8988T (cell line): ENCODE measurements at regions not wholly inside any gene's neighbourhood (a gene's known extent, or its start where the extent isn't known, plus 50 kb on each side); places are given as distances from the start of the nearest gene placed in this dataset.

Experiments
- DNase-seq: peaks from one replicate; pipeline ENCODE4 v3.0.0; 2011

DNA sequence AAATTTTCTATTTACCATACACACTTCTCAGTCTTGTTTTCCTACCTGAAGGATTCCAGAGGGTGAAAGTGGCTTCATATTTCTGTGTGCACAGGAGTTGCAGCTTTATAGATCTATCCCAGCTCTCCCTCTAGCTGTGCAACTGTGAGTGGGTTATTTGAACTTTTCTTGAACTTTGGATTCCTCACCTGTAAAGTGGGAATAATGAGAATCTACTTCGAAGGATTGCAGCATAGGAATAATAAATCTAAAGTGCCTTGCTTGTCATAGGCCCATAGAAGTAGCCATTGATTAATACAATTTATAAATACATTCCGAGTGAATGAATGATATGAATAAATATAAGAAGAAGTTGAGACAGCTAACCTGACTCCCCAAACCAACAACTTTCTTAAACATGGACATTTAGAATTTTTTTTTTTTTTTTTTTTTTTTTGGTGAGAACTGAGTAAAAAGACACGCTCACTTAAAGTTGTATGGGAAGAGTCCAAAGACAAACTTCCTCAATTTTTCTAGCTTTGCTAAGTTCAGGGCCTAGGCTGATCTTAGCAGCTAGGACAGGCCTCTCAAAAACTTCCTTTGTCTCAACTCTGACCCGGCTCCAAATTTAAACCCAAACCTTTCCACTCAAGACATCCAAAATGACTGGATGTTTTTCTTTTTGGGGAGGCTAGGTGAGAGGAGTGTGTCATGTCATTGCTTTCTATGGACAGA lies 203.3 kb upstream of the FBXO11 start:
- no peak for DNase-seq

DNA sequence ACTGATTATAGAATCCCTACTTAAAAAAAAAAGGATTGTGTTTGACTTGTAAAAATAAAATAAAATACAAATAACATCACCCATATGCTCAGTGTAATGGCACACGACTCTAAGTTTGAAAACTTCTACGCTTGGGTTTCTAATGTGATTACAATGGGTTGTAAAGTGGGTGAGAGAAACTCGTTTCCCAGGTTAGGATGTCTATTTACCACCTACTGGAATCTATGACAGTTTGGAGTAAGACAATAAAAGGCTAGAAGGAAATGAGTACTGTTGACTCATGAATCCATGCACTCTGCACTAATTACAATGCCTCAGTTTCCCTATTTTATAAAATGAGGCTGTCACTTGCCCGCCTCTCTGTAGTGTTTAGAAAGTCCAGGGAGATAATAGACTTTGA lies 204.0 kb upstream of the FOXN2 start:
- DNase-seq: no peak

DNA sequence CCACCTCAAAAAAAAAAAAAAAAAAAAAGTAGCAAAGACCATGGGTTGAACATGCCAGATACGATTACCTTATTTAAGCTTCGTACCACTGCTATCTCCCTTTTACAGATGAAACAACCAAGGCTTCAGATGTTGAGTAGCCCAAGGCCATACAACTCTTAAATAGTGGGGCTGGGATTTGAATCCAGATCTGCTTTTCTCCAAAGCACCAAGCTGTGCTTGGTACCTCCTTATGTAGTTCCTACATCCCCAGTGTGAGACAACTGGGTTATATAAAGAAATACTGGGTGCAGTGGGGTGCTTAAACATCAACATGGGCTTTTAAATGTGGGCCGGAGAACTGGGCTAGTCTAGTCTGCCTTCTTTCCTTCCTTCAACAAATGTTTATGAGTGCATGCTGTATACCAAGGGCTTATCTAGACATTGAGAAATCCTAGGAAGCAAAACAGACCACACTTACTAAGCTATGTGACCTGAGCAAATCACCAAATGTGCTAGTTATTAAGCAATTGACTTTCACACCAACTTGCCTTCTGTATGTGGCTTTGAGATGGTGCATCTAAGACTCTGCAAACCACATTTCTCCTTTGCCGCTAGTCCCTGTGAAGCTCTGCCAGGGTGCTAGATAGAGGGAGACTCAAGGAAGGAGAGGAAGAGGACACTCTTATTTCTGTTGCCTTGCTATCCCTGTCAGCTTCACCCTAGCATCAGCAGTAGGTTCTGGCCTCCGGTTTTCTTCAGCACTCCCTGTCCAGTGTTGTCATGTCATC lies 201.4 kb upstream of the FOXN2 start:
- DNase-seq: no peak

DNA sequence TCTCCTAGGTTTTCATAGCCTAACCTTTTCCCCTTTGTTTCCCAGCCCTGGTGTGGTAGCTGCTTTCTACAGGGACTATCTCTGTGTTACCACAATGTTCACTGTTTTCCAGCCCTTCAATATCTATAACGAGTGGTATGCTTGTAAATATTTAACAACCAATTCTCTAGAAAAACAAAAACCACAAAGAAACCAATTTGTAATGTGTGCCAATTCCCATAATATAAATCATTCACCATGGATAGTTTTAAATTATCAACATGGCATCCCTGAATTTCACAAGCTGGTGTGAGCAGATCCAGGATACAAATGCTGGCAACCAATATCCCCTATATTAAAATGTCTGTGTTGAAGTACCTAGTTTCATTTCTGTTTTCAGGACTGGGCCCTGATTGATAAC lies 200.7 kb upstream of the FOXN2 start:
- no peak for DNase-seq

DNA sequence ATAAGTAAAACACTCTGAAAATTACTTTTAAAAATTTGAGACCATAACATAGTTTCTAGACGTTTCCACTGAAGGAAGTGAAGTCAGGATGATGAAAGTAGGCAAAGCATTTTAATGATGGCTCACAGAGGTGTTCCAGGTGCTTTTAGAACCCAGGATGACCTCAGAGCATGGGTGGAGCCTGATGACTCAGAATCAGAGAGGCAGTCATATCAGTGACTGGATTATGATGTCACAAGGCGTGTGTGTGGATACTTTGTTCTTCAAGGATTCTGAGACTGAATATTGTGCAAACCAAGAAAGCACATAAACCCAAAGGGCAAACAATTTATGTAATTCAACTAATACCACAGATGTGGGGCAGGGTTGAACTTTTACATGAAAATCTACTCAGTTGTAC lies 200.2 kb upstream of the FOXN2 start:
- no peak for DNase-seq

DNA sequence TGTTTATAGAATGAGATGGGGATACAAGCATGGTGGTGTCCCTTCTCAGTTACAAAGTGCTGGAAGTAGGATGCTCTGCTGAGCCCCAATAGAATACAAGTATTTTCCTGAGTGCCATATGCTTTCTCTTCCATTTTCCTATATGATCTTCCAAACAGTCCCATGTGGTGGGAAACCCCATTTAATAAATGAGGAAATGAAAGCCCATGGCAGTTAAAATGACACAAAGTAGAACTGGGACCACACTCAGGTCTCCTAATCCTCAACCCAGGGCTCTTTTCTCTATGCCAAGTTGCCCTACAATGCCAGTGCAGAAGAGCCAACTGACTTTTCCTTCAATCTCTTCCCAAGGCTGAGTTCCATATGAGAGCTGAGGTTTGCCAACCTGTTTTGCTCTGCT lies 198.0 kb upstream of the FOXN2 start:
- DNase-seq: no peak

DNA sequence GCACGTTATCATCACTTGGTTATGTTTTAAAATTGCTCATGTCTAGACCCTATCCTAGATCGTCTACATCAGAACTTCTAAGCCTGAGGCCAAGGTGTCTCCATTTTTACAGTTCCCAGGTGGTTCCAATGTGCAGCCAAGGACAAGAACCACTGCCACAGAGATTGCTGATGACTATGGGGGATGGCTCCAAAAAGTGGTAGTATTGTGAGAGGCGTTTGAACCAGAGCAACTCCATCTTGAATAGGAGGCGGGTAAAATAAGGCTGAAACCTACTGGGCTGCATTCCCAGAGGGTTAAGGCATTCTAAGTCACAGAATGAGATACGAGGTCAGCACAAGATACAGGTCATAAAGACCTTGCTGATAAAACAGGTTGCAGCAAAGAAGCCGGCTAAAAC lies 195.6 kb upstream of the FOXN2 start:
- DNase-seq: no peak

DNA sequence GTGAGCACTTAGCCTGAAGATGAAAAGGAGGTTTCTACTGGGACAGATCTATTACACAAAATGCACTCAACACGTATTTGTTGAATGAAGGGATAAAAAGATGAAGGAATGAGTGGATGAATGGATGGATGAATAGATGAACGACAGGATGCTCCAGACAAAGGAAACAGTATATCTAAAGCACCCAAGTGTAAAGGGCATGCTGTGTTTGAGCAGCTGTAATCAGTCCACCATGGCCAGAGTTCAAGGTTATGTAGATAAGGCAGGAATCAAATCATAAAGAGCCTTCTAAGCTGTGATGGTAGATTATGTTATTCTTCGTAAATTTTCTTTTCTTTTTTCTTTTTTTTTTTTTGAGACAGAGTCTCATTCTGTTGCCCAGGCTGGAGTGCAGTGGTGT lies 194.4 kb upstream of the FOXN2 start:
- DNase-seq: no peak

DNA sequence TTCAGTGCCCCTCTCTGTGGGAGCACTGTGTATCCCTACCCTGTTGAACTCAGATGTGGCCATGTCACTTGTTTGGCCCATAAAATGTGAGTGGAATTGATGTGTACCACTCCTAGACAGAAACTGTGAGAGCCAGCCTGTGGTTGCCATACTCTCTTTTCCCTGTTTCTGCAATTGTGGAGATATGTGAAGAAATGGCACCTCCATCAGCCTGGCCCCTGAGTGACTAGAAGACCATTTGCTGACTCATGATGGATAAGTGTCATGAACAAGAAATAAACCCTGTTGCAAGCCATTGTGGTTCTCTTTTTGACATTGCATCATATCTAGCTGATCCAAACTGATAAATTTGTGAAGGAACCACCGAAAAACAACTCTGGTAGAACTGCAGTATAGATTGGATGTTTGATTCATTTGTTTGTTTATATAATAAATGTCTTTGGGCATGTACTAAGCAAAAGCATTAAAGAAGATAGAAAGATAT lies 193.7 kb upstream of the FOXN2 start:
- no peak for DNase-seq

DNA sequence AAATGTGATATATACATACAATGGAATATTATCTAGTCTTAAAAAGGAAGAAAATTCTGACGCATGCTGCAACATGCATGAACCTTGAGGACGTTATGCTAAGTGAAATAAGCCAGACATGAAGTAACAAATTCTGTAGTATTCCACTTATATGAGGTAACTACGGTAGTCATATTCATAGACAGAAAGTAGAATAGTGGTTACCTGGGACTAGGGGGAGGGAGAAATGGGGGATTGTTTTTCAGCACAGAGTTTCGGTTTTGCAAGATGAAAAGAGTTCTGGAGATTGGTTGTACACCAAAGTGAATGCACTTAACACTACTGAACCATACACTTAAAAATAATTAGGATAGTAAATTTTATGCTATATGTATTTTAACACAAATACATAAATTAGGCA lies 192.3 kb upstream of the FOXN2 start:
- DNase-seq: no peak

DNA sequence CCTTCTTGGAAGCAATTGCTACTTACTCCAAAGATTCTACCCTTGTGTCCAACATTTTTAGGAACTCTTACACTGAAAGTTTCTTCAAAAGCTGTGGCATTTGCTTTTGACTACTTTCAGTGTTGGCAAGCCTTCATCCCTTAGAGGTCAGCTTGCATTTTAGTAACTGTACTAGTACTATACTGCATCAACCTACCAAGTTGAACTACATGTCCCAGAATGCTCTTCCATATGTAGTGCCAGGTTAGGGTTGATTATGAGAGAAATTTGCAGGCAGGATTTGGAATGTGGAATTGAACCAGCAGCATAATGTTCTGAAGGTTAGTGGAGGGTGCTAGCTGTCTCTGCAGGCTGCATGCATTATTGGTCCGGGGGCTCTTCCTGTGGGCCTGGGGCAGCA lies 189.9 kb upstream of the FOXN2 start:
- no peak for DNase-seq

DNA sequence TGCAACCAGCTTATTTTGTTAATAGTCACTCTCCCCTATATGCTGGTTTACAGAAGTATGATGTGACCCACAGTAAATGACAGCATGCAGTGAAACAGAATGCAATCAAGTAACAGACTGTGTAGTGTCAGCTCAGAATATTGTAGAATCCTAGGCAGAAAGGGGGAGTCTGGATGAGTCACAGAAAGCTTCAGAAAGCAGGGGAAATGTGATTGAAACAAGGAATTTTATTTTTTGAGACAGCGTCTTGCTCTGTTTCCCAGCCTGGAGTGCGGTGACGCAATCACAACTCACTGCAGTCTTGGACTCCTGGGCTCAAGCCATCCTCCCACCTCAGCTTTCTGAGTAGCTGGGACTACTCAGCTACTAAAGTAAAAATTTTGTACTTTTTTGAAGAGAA lies 188.3 kb upstream of the FOXN2 start:
- DNase-seq: no peak

DNA sequence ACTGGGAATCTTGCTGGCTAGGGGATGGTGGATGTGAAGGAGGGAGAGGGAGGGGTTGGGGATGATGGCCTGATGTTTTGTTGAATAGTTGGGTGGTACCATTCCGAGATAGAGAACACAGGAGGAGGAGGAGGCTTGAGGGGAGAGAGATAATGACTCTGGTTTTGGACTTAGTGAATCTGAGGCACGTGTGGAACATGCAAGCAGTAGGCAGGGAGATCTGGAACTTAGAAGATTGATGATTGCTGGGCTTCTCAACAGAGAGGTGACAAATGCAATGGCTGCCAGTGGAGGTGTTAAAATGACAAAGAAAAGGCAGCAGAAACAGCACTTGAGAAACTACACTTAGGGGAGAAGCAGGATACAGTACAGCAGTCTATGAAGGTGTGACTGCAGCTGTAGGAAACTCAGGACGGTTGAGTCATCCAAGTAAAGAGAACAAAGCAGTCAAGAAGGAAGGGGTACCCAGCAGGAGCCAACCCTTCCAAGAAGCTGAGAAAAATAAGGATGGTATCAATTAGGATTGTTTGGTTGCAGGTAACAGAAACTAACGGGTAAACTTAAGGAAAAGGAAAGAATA lies 186.8 kb upstream of the FOXN2 start:
- DNase-seq: no peak

DNA sequence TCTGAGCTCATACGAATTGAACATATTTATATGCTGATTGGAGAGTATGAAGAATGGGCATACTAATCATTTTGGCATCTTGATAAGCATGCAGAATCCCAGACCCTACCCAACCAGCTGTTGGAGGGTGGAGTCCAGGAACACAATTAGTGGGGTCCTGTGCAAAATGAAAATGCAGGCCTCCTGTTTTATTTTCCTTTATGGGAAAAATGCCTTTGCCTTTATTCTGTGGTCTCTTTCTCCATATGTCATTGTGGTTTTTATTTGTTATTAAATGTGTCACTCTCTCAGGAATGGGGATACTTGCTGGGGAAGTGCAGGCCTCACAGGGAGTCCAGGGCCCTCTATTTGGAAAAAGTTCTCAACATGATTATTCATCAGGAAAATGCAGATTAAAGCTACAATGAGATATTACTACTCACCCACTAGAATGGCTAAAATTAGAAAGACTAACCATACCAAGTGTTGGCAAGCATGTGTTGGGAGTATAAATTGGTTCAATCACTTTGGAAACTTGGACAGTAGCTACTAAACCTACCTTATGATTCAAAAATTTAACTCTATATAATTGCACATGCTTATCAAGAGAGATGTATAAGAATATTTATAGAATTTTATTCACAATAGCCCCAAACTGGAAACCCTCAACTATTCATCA lies 185.1 kb upstream of the FOXN2 start:
- no peak for DNase-seq

DNA sequence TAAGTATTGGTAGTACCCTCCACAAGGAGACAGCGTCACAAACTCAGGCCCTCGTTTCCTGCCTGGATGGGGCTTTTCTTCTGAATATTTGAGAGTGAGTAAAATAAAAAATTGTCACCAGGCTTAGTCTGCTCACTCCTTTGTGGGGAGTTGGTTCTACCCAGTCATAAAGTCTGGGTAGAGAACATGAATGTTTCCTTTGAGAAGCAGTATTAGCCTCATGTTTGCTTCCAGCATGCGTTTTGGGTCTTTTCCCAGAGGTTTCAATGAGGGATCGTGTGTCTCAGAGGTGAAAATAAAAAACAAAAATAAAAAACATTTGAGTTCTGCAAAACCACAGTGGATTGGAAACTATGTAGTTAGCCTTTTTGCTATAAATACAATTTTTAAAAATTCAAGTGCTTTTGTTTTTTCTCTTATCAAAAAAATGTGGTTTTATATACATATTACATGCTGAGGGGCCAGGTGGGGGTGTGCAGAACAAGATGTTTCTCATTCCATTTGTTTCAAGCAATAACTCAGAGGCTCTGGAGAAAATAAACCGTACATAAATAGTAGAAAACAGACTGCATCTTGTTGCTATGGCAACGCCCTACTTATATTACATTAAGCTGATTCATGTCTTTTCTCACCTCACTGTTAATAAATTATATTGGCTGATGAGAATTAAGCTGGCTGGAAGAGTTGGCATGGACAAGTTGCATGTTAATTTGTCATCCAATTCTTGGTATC lies 182.8 kb upstream of the FOXN2 start:
- no peak for DNase-seq

DNA sequence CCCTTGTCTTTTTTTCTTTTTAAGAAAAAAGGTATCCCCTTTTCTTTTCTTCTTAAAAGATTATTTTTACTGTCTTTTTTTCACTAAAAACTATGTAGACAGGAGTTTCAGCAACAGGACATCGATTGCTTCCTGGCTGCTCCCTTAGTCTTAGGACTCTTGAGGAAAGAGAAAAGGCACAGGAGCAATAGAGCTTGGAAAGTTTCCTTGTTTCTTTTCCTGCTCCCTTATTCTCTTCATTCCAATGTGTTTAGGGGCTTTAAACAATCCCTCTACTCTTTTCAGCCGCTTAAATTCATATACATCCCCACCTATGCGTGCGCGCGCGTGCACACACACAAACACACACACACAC lies 182.2 kb upstream of the FOXN2 start:
- no peak for DNase-seq

DNA sequence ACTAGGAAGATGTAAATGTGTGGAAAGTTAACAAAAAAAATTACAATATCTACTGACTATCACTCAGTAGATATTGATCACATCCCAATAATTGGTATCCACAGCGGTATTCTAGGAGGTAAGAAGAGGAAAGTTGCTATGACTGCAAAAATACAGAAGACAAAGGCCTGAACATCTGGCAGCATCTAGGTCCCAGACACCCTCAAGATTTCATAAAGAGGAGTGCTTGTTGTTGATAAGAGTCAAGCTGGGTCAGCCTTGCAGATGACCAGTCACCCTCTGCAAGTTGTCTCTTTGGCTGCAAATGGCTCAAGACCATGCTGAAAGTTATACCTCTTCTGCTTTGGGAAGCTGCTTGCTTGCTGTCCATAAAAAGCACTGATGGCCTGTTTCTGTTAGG lies 179.8 kb upstream of the FOXN2 start:
- no peak for DNase-seq

DNA sequence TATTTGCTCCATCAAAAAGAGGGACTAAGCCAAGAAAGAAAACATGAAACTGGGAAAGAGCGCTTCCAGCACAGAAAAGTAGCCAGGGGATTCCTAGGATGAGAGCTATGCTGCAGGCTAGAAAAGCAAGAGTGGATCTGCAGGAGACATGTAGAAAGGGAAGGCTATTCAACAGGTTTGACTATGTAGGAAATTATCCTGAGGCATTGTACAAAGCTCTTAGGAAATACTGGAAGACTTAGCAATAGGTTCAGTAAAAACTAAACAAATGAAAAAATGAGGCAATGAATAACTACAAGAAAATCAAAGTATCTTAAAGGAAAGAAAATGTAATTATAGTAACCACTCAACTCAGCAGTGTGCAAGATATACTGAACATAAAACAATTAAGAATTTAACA lies 178.7 kb upstream of the FOXN2 start:
- DNase-seq: no peak

DNA sequence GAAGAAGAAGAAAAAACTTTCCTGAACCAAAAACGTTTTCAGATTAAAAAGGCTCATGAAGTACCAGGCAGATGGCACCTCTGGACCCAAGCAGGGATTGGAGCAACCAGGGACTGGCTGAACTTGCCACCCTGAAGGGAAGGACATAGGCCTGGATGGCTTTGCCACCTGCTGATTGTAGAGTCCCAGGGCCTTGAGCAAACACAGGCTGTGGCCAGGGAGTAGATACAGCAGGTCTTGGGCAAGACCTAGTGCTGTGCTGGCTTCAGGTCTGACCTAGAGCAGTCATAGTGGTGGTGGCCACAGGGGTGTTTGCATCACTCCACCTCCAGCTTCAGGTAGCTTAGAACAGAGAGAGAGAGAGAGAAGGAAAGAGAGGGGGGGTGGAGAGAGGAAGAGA lies 176.7 kb upstream of the FOXN2 start:
- DNase-seq: no peak

DNA sequence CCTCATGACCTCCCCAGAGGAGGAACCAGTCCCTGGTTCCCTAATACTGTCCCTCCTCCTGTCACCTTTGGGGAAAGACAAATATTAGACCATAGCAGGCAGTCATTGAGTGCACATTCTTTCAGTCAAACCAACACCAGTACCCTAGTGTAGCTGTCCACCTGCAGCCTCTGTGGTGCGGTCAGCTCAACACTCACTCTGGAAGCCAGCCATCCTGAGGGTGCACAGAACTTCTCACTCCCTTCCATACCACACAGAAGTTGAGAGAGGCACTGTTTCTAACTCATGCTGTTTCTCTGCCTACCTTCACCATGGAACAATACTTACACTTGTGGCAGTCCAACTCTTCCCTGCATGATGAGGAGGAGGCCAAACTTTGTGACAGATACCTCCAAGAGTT lies 175.6 kb upstream of the FOXN2 start:
- DNase-seq: no peak

DNA sequence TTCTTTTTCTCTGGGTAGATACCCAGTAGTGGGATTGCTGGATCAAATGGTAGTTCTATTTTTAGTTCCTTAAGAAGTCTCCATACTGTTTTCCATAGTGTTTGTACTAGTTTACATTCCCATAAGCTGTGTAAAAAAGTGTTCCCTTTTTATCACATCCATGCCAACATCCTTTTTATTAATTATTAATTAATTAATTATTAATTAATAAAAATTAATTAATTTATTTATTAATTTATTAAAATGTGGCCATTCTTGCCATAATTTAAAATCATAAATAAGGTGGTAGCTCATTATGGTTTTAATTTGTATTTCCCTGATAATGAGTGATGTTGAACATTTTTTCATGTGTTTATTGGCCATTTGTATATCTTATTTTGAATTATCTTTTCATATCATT lies 173.9 kb upstream of the FOXN2 start:
- DNase-seq: no peak

DNA sequence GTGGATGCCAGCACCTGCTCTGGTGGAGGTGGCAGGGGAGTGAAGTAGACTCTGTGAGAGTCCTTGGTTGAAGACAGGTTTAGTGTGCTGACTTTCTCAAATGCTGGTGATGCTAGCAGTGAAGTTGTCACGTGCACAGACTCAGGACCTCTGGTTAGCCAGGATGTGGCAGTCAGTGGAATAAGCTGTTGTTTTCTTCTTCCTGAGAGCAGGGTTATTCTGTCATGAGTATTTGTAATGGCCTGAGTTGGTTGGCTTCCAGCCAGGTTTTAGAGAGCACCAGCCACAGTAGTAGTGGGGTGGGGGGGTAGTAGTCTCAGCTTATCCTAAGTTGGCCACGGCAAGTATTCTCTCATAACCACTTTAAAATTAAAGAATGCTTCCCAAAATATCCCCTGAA lies 169.7 kb upstream of the FOXN2 start:
- DNase-seq: no peak

DNA sequence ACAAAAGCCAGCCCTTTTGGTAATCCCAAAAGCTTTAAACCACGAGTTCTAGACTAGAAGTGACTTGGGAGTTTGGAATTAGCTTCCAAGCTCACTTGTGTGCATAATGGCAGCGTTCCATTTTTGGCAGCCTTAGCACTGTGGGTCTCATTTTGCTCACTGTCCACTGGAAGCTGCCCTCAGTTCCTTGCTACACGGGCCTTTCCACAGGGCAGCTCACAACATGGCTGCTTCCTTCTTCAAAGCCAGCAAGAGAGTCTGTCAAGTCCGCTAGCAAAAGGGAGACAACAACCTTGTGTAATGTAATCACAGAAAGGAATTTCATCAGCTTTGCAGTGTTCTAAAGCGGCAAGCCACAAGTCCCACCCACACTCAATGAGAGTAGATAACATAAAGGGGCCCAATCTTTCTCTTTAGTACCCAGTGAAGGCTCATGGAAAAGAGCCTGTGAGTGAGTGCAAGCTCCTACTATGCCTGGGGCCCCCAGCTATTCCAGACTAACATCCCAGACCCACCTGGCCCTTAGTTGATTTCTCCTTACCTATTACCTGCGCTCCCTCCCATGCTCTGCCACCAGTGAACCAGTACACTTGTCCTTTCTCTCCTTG lies 168.5 kb upstream of the FOXN2 start:
- DNase-seq: no peak
